OCI-LY3 (cell line): ENCODE measurements at regions not wholly inside any gene's neighbourhood (a gene's known extent, or its start where the extent isn't known, plus 50 kb on each side); places are given as distances from the start of the nearest gene placed in this dataset.

Experiments
- CTCF ChIP-seq: fragments of 200-600, 300-600 bp; sonication (generic); IDR thresholded peaks from 2 replicates; pipeline ENCODE4 v1.5.1; 2014; ENCODE audit warnings: antibody characterized with exemption, low read length, low read depth
- EZH2phosphoT487 ChIP-seq: fragments of 200-600 bp; shearing (Covaris generic); IDR thresholded peaks from 2 replicates; pipeline ENCODE4 v1.6.1; 2018; ENCODE audit warnings: antibody characterized with exemption, mixed run types, low read depth

DNA sequence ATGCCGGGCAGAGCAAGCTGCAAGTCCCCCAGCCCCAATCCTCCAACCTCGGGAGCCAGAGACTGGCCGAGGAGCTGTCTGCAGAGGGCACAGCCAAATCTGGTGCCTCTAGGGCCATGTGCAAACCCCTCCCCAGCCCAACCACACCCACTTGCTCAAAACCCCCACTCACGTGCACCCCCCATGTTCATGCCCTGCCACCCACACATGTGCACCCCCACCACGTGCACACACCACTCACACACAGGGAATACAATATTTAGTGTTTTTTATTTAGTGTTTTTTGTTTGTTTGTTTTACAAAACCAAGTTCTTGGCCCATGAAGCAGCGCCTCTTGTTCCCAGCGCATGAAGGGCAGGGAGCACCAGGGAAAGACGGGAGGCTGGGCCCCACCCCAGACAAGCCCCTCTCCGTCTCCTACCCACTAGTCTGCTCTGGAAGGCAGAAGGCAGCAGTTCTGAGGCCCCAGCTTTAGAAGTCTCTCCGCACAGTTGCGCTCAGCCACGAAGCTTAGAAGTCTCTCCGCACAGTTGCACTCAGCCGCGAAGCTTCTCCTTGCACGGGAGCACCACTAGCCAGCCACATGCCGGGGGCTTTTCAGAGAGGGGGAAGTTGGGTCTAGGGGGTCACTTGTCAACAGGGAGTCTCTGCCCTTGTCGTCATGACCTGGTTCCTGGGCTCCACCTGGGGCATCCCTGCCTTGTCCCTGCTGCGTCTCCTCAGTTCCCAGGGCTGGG is 276.1 kb upstream of the HDAC4 start:
- no peak for TF ChIP-seq CTCF
- no peak for TF ChIP-seq EZH2phosphoT487
